ENCODE measurements at regions not wholly inside any gene's neighbourhood (a gene's known extent, or its start where the extent isn't known, plus 50 kb on each side); places are given as distances from the start of the nearest gene placed in this dataset.

DNA sequence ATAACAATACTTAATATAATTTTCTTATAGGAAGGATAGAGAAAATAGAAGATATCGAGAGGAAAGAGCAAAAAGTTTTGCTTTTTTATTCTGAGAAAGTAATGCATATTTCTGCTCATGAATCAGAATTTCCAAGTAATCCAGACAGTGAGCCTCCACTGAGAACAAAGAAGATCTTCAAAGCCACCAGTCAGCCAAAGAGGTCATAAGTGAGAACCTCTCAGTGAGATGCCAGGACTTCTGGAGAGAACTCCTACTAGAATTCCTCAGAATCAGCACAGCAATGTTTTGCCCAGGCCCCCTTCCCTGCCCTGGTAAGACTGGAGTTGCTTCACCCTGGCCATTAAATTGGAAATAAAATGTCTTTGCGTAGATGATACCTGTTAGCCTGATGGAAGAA, 254.4 kb upstream of the FAT4 start:
- DNase-seq, result no peak

DNA sequence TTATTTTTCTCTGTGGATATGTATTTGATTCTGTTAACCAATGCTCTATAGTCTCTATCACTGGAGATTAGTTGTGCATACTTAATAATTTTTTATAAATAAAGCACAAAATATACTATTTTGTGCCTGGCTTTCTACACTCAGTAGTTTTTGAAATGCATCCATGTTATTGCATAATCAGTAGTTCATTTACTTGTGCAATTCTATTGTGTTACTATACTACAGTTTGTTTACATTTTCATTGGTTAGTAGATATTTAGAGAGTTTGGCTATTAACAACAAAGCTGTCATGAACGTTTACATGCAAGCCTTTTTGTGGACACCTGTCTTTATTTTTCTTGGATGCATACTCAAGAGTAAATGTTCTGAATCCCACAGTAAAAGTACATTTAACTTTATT, 265.0 kb upstream of the FAT4 start:
- DNase-seq, result no peak

DNA sequence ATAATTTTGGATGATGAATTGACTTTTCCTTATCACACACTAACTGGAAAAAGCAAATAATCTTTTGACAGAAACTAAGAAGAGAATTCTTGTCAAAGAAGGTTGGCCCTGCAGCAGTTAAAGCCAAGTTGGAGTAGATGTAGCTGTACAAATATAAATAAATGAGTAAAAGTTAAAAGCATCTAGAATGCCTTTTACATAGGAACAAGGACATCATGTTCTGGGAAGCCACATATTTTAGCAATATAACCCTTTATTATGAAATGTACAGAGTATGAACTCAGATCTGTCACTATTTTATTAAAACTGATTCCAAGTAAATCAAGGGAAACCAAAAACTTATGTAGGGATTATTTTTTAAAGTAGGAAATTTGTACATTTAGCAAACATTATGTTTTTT, 269.4 kb upstream of the FAT4 start:
- no peak for DNase-seq

DNA sequence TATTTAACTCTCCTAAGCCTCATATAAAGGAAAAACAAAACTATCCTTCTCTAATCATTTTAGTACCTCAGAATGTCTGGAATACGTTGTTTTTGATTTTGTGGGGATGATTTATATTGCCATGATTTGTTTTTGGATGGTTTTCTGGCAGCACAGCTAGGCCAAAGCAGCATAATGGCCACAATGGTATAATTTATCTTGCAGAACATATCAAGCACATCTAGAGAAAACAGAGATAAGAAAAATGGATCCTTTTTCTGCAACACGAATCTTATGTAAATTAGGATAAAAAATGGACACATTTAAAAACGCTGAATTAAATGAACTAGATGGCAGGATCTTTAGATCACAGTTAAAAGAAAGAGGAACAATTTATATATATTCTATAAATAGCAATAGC, 269.9 kb upstream of the FAT4 start:
- no peak for DNase-seq

DNA sequence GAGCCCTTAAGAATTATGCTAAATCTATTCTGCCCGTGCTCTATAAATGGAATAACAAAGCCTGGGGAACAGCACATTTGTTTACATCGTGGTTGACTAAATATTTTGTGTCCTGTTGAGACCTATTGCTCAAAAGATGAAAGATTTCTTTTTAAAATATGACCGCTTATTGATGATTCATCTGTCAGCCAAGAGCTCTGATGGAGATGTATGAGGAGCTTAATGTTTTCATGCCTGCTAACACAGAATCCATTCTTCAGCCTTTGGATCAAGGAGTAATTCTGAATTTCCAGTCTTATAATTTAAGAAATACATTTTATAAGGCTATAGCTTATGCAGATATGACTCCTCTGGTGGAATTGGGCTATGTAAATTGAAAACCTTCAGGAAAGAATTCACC, 271.3 kb upstream of the FAT4 start:
- DNase-seq, result no peak

DNA sequence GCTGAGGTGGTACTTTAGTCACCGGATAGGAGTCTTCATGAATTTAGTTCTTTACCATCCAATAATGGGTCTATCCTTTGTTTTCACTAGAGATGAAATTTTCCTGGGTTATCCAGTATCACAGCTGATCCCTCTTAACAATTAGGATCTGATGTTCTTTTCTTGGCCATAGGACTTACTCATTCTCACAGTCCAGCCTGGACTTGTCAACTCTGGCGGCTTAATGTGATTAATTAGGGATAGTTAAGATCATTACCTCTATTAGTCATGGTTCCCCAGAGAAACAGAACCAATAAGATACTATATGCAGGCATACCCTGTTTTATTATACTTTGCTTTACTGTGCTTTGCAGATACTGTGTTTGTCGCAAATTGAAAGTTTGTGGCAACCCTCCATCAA, 272.7 kb upstream of the FAT4 start:
- DNase-seq, result no peak

DNA sequence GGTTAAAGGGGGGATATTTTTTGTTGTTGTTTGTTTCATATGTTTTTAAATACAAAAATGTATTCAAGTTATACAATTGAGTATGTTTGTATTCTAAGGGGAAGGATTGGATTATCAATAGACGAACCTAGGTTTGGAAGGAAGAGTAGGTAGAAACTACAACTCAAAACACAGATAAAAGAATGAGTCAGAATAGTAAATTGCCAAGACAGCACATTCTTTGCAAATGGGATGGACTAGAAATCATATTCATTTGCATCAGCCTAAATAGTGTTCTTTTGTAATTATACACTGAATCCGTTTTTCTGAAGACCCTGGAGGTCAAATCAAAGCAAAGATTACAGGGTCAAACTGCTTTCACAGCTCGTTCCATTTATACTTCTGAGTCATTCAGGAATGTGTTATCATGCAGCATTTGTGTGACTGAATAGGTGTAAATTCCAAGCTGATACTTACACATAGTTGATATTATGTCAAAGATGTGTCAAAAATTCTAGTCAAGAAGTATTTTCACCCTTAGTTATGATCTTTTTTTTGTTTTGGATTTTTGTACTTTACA, 273.3 kb upstream of the FAT4 start:
- no peak for DNase-seq

DNA sequence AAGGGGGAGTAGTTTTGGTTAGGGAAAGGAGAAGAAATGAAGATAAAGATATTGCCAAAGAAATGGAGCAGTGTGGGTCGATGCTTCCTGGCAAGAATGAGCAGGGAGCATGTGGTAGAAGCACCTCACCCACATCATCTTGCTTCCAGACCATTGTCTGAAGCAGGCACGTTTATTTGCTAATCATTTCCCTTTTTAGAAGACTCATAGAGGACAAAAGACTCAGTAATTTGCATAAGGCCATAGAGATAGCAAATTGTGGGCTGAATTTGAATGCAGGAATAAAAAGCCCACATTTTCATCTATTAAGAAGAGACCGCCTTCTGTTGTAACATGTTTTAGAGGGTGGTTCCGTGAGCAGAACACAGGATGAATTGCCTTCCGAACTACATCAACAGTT, 275.2 kb upstream of the FAT4 start:
- no peak for DNase-seq

DNA sequence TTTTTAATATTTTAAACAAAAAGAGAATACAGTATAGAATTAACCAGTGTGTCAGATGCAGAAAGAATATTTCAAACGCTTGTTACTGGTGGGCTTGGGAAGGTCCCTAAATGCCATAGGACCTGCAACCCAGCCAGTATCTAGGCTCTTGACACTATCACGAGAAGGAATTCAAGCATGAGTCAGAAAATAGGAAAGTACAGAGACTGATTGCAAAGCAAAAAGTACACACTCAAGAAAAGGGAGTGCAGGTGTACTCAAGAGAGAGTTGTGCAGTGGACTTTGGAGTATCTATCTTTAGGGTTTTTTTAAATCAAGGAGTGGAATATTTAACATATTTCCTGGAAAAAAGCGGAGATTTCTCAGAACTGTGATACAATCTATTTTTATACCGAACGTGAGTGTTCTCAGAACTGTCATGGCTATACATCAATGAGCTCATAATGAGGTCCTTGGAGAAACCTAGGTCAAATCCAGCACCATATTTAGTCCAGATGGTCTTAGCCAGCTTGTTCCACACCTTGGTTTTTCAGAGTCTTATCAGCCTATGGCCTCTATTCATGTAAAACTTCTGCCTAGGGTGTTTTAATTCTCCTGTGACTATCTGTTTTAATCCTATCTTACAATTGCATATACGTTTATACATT, 291.8 kb upstream of the FAT4 start:
- DNase-seq, result no peak

DNA sequence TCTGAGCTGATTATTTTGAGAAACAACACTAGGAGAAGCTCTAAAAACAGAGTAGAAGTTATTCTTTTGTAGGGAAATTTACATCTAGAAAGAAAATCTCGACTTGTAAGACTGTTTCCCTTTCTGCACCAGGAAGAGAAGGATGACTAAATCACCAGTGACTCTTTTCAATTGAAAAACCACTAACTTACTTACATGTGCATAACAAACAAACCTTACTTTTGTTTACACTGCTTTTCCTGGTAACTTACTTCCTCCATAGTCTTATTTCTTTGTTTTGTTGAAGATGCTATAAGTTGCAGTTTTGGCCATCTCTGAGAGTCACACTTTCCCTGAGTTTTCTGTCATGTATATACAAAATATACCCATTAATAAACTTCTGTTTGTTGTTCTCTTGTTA, 293.6 kb upstream of the FAT4 start:
- DNase-seq, result no peak

DNA sequence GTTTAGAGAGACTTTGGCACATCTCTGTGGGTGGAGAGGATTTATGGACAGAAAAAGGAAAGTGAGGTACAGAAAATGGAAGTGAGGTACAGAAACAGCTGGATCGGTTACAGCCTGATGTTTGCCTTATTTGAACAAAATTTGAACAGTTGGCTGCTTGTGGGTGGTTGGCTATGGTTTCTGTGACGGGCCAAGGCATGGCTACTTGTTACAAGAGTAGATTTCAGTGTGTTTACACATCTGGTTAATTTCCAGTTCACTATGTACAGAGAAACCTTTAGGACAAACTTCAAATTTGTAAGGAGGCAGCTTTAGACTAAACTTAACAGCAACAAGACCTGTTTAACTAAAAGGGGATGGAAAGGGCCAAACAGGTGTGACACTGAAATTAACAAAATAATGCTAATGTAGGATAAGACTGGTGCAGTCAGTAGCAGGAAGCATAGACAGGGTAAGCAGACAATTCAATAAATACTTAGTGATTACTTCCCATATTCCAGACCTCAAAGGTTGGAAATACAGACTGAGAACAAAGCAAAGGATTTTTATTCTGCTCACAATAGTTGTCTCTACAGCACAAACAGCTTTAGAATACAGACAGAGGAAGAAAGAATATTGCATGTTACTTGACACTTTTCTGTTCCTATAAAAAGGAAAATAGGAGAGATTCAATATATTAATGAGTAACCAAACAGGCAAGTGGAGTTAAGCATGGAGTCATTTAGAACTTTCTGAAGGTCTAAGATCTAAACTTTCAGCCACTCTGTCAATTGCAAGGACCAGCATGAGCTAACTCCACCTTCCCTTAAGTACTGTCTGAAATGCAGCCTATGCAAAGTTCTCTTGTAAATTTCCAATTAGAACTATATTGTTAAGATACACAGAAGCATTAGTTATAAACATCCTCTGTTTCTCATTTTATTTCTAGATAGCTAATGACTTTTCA, 294.4 kb upstream of the FAT4 start:
- no peak for DNase-seq

DNA sequence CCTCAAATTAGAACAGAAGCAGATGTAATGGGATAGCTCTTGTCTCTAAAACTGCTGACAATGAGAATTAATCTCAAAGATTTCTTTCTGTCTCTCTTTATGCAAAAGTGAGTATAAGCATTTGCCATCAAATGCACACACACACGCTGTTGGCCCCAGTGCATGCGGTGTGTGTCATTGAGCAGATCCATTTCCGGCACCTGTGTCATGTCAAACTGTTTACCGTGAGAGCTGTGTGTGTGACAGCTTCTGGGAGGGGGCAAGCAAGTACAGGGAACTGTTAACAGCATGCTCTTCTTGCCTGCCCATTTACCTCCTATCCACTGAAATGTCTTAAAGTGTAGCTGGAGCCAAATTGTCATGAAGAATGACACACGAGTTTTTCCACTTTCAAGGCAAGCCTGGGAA, 297.9 kb upstream of the FAT4 start:
- no peak for DNase-seq

DNA sequence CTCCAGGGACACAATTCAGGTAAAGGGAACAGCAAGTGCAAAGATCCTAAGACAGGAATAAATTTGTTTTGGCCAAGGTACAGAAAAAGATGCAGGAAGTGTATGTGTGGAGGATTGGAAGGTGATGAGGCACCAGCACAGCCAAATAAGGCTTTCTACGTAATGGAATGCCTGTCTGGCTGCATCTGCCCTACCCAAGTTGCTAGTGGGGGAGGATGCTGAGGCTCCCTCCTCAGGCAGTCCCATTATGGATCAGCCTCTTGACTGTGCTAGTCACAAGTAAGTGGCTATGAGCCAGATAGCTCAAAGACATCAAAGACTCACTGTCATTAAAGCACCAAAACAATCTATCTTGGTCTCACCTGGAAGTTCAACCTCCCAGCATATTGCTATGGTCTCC, 300.9 kb upstream of the FAT4 start:
- DNase-seq, result no peak

DNA sequence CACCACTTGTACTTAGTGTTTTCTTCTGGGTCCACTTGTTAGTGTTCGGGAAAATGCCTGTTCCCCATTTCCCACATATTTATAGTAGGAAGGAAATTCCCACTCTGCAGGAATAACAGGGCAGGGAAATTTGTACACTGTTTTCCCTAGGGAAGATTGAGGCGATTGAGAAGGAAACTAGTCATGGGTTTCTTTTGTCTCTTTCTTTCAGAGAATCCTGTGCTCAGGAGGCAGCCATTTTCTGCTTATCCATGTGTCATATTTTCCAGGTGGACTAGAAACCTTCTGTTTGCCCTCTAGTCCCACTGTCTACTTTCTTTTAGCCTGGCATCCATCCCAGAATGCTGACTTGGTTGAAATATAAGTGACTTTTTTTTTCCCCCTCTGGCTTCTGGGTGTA, 299.1 kb upstream of the ANKRD50 start:
- DNase-seq, result no peak

DNA sequence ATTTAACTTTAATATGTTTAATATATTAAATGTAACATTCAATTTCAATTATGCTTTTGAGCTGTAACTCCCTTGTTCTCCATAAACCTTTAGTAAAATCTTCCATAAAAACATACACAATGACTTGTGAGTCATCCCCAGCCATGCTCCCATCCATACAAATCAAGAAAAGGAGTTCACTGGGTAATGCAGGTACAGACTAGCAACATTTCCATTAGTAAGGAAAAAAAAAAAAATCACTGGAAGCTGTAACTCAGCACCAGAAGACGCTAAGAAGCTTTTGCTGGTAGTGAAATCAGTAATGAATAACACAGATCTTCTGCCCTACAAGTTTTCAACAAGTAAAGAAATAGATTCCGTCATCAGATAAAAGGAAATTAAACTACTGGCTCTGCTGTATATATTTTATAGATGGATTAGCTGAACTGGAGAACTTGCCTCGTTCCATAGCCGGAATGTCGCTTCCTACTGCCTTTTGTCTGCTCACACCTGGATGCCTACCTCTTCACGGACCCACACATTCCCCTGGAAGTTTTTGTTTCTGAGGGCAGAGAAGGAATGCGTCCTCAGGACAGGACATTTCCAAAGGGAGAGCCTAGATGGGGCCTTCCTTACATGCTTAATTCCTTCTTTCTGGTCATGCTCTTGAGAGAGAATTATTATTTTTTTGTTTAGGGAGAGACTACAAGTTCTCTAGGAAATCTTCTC, 298.4 kb upstream of the ANKRD50 start:
- DNase-seq, result no peak

DNA sequence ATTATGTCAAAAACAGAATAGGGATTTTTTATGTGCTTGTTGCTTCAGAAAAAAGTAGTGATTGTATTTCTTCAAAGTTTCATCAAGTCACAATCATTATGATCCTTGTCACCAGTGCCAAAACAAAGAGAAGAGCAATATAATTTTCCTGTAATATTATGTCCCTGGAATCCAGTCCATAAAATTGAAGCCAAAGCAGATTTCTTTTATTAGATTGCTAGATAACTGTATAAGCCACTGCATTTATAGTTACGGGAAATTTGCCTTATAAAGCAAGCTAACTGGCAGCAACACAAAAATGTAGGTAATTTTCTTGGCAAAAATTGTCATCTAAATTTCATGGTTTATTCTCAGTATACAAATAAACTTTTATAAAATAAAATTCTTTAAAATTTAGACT, 296.1 kb upstream of the ANKRD50 start:
- DNase-seq, result no peak

DNA sequence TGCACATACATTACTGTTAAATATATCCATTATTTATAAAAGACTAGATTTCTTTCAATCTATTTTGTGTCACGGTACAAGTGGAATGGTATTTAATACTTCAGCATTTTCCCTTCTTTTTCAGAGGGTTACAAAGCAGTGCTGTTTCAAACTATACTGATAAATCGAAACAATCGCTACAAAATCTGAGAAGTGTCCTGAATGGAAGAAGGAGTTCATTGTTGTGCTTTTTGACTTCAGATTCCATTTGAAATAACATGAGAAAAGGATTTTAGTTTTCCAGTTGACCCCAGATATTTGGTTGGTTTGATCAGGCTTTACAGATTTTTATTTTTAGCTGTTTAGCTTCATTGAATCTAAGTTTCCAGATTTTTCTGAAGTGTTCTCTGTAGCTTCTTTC, 292.1 kb upstream of the ANKRD50 start:
- no peak for DNase-seq

DNA sequence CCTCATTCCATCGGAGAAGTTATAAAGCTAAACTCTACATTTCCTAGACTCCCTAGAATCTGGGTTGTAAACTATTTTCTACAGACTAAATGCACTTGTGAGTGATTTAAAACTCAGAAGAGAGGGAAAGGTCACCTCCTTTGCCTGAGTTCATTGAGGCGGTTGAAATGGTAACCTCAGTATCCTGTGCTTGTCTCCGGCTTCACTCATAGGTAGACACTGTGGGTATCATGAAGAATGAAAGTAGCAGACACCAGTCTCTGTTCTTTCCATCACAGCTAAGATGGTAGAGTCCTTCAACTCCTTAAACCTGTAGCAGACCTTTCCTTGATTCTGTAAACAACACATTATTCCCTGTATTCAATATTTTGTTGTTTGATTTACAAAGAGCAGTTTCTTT, 291.3 kb upstream of the ANKRD50 start:
- DNase-seq, result no peak

DNA sequence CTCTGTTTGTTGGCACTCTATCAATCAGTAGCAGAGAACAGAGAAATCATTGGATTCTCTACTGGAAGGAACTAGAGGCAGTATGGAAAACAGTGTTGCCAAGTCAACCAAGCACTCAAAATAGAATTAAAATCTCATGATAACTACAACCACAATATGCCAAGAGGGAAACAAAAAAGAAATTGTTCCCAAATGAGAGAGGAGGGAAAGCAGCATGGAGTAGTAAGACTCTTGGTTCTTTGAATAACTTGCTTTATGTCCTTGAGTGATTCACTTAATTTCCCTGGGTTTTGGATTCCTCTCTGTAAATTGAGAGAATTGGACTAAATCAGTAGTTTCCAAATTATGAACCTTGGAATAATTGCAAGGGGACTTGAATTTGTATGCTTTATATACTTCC, 285.5 kb upstream of the ANKRD50 start:
- DNase-seq, result no peak

DNA sequence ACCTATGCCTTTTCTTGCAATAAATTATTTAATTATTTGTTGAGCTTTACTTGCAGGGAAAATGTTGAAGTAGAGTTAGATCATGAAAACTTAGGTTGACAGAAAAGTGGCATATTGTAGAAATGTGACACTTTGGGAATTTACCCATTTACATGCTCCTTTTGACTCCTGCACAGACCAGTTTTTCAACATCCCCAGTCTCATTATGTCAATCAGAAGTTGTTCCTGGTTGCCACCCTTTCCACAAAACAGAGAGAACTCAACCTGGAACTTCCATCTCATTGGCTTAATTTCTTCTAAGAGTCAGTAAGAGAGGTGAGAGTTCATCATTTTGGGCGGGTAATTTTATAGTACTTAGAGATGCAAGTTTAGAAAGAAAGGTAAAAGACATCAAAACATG, 284.6 kb upstream of the ANKRD50 start:
- no peak for DNase-seq

DNA sequence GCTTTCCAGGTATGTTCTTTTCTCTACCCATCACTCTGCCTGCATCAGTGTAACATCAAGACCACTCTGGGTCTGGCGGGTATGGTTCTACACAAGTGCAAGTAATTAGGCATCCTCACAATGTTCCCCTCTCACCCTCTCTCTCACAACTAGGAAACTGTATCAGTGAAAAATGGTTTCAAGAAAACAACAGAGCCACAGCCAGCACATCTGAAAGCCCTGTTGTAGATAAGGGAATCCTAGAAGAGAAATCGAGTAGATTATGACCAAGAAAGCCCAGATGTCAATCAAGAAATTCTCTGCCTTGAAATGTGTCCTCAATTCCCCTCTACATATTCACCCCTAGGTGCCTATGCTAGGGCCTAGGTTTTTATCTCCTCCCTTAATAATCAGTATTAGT, 281.3 kb upstream of the ANKRD50 start:
- no peak for DNase-seq

DNA sequence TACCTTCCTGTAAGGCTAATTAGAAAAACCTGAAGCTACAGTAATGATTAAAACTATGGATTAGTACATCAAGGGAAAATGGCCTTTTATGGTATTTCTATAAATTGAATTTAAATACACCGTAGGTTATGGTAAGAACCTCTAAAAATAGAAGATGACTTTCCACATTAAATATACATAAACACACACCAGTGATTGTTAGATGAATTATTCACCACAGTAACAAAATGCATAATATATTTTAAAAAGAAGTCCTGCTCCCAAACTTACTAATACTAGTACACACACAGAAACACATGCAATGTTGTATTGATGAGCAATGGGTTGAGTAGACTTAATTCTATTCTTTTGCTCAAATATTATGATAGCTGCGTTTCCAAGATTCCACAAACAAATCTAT, 277.9 kb upstream of the ANKRD50 start:
- DNase-seq, result no peak

DNA sequence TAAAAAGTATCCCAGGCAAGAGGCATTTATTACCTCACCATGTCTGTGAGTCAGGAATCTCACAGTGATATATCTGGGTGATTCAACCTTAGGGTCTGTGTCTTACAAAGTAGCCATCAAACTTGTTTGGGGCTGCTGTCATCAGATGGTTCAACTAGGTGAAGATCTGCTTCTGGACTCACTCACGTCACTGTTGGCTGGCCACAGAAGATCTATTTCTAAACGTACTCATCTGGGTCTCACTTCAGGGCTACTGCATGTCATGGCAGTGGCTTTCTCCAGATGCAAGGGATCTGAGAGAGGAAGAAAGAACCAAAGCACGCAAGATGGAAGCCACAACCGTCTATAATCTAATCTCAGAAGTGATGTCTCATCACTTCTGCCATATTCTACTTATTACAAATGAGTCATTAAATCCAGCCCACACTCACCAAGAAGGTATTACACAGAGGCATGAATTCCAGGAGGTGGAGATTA, 267.8 kb upstream of the ANKRD50 start:
- no peak for DNase-seq
